ENCODE measurements at regions not wholly inside any gene's neighbourhood (a gene's known extent, or its start where the extent isn't known, plus 50 kb on each side); places are given as distances from the start of the nearest gene placed in this dataset.

GRCh38 chr11:29312812-29313211, 704.0 kb downstream of the KCNA4 start:
- Mint-ChIP-seq H3K9me3 (peaks cover 7 to 35% (median 10%) of the 10 kb centered on the region in 6 donors), H3K4me3 (no peak overlapping the region), H3K27me3 (ENCODE audit: low read depth in 3 of 3) (no peaks in the 10 kb centered on the region), H3K27ac (no peak overlapping the region), H3K4me1 (no peaks in the 10 kb centered on the region), H3K36me3 (no peaks in the 10 kb centered on the region)
- no peak for DNase-seq

DNA sequence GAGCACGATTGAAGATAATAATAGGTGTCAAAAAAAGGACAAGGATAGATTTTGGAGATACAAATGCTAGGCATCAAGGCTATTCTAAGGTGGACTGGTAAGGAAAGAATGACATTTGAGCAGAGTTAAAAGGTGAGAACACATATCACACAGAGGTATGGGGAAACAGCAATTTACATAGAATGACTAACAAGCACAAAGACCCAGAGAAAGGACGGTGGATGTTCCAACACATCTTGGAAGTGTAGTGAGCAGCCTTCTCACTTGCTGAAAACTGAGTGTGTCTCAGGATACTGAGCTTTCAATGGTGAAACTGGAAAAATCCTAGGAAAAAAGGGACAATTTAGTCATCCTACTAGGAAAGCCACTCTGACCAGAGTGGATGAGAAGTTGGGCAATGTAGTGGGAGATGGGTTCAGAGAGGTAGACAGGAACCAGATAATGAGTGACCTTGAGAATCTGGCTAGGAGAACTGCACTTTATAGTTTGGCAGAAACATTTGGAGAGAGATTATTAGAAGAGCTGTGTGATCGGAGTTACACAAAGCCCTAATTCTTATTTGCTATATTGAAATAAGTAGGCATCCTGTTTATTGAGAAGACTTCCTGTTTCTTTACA, 706.0 kb downstream of the KCNA4 start:
- Mint-ChIP-seq H3K27ac (no peak overlapping the region), H3K27me3 (ENCODE audit: low read depth in 3 of 3) (no peaks in the 10 kb centered on the region), H3K36me3 (no peaks in the 10 kb centered on the region), H3K4me1 (no peaks in the 10 kb centered on the region), H3K9me3 (peaks cover 7 to 35% (median 12%) of the 10 kb centered on the region in 6 donors), H3K4me3 (no peak overlapping the region)
- DNase-seq, result no peak

DNA sequence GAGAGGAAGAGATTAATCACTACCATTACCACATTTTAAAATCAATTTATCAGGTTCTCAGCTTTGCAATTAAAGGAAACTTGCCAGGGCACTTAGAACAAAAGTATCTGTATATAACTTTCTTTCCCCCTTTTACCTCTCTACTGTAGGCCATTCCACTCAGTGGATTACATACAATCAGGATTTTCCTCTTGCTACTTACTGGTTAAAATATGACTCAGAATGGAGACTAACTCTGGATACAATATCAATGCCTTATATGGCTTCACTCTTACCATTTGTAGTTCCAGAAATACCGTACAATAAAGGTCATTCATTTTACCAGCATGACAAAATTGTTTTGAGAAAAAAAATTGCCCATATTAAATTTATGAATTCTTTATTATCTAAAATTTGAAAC, 706.8 kb downstream of the KCNA4 start:
- no peak overlapping the region for H3K4me3 Mint-ChIP-seq

DNA sequence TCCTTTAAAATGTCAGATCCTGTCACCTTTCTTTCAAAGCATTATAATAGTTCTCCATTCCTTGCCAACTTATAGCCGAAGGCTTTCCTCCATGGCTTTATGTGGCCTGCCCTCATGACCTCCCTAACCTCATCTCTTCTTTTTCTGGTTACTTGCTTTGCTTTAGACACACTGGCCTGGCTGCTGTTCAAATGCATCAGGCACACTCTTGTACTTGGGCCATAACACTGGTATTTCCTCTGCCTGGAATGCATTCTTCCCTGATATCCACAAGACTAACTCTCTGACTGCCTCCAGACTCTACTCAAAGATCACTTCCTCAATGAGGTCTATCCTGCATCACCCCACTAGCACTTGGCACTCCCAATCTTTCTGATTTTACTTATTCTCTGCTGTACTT, 710.3 kb downstream of the KCNA4 start:
- Mint-ChIP-seq H3K27ac (no peak overlapping the region), H3K36me3 (no peaks in the 10 kb centered on the region), H3K4me1 (no peaks in the 10 kb centered on the region), H3K27me3 (ENCODE audit: low read depth in 3 of 3) (no peaks in the 10 kb centered on the region), H3K9me3 (peaks cover 5 to 35% (median 20%) of the 10 kb centered on the region in 6 donors), H3K4me3 (no peak overlapping the region)
- no peak for DNase-seq

More for the DNA sequence above, 706.8 kb downstream of the KCNA4 start:
- no peak overlapping the region for H3K27ac Mint-ChIP-seq
- H3K4me1 Mint-ChIP-seq, result no peaks in the 10 kb centered on the region
- no peak for DNase-seq
- no peaks in the 10 kb centered on the region for H3K36me3 Mint-ChIP-seq
- peaks cover 6 to 34% (median 14%) of the 10 kb centered on the region in 6 donors for H3K9me3 Mint-ChIP-seq
- no peaks in the 10 kb centered on the region for H3K27me3 Mint-ChIP-seq (ENCODE audit: low read depth in 3 of 3)

- Mint-ChIP-seq H3K4me3 (no peak overlapping the region), H3K27ac (no peak overlapping the region), H3K9me3 (peaks cover 5 to 31% (median 18%) of the 10 kb centered on the region in 6 donors), H3K36me3 (no peaks in the 10 kb centered on the region), H3K4me1 (no peaks in the 10 kb centered on the region), H3K27me3 (ENCODE audit: low read depth in 3 of 3) (no peaks in the 10 kb centered on the region)
- DNase-seq, result no peak
These were observed 711.2 kb downstream of the KCNA4 start for GRCh38 chr11:29305456-29306232.

DNA sequence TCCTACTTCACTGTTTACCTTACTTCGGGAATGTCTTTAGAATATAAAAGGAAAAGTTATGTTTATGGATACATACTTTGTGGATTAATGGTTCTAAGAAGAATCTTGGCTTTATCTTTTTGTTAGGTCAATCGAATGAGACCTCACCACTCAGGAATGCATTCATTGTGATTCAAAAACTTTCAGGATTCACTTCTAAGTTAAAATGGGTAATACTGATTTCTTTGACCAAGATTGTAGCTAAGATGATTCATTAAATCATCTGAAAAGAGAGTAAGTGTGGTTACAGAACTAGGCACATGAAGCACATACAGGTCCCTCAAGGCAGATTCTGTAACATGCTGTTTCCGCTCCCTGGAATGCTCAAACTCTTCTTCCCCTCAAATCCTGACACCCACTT, 716.4 kb downstream of the KCNA4 start:
- H3K9me3 Mint-ChIP-seq, result peaks cover 3 to 45% (median 19%) of the 10 kb centered on the region in 6 donors
- H3K36me3 Mint-ChIP-seq, result no peaks in the 10 kb centered on the region
- no peaks in the 10 kb centered on the region for H3K27me3 Mint-ChIP-seq (ENCODE audit: low read depth in 3 of 3)
- no peaks in the 10 kb centered on the region for H3K4me1 Mint-ChIP-seq
- H3K27ac Mint-ChIP-seq, result no peak overlapping the region
- no peak for DNase-seq
- H3K4me3 Mint-ChIP-seq, result no peak overlapping the region

DNA sequence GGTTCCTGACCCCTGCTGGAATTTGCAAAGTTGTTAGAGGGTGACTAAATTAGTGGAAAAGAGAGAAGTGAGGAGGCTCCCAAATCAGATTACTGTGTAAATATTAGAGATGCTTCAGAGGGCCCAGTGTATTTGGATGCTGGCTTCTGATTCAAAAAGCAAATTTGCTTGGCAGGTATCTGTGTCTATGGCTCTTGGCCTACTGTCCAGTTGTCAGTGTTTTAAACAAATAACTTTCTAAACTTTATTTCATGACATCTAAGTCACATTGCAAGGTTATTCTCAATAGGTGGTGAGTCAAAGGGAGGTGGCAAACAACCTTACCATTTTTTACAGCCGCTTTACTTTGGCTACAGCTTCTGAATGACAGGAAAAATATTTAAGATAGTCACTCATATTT, 720.1 kb downstream of the KCNA4 start:
- no peaks in the 10 kb centered on the region for H3K27me3 Mint-ChIP-seq (ENCODE audit: low read depth in 3 of 3)
- no peaks in the 10 kb centered on the region for H3K36me3 Mint-ChIP-seq
- H3K4me3 Mint-ChIP-seq, result no peak overlapping the region
- no peaks in the 10 kb centered on the region for H3K4me1 Mint-ChIP-seq
- peaks cover 3 to 37% (median 16%) of the 10 kb centered on the region in 6 donors for H3K9me3 Mint-ChIP-seq
- DNase-seq, result no peak
- H3K27ac Mint-ChIP-seq, result no peak overlapping the region

GRCh38 chr11:29293825-29294224, 723.0 kb downstream of the KCNA4 start:
- no peaks in the 10 kb centered on the region for H3K27me3 Mint-ChIP-seq (ENCODE audit: low read depth in 3 of 3)
- no peak overlapping the region for H3K27ac Mint-ChIP-seq
- peaks cover 6 to 53% (median 19%) of the 10 kb centered on the region in 6 donors for H3K9me3 Mint-ChIP-seq
- no peak overlapping the region for H3K4me3 Mint-ChIP-seq
- no peaks in the 10 kb centered on the region for H3K36me3 Mint-ChIP-seq
- H3K4me1 Mint-ChIP-seq, result no peaks in the 10 kb centered on the region
- no peak for DNase-seq

- Mint-ChIP-seq H3K4me1 (no peaks in the 10 kb centered on the region), H3K4me3 (no peak overlapping the region), H3K36me3 (no peaks in the 10 kb centered on the region), H3K27me3 (ENCODE audit: low read depth in 3 of 3) (peaks cover 0 to 2% (median 1%) of the 10 kb centered on the region in 3 donors), H3K27ac (no peak overlapping the region), H3K9me3 (peaks cover 2 to 24% (median 8%) of the 10 kb centered on the region in 6 donors)
- DNase-seq, result no peak
These were observed 734.7 kb downstream of the KCNA4 start for GRCh38 chr11:29282088-29282487.

GRCh38 chr11:29281271-29281777, 735.5 kb downstream of the KCNA4 start:
- no peak overlapping the region for H3K4me3 Mint-ChIP-seq
- peaks cover 0 to 2% (median 1%) of the 10 kb centered on the region in 3 donors for H3K27me3 Mint-ChIP-seq (ENCODE audit: low read depth in 3 of 3)
- H3K9me3 Mint-ChIP-seq, result peaks cover 2 to 27% (median 8%) of the 10 kb centered on the region in 6 donors
- no peak for DNase-seq
- no peaks in the 10 kb centered on the region for H3K4me1 Mint-ChIP-seq
- no peaks in the 10 kb centered on the region for H3K36me3 Mint-ChIP-seq
- no peak overlapping the region for H3K27ac Mint-ChIP-seq

DNA sequence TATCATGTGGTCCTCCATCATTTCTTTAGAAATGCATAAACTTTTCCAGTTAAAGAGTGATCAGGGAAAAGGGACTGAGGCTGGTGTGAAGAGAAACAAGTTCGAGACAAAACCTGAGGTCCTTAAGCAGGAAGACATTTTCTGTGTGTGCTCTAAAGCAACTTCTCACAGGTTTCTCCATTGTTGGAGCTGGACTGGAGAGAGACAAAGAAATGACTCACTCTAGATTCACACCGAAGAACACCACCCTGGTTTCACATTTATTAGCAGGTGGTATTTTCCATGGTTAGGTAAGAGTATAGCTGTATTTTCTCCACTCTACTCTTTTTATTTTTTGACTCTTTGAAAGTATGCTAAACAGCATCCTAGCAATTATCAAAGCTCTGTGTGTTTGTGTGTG, 736.4 kb downstream of the KCNA4 start:
- Mint-ChIP-seq H3K4me3 (no peak overlapping the region), H3K27me3 (ENCODE audit: low read depth in 3 of 3) (peaks cover 0 to 2% (median 1%) of the 10 kb centered on the region in 3 donors), H3K4me1 (no peaks in the 10 kb centered on the region), H3K9me3 (peaks cover 4 to 34% (median 11%) of the 10 kb centered on the region in 6 donors), H3K36me3 (no peaks in the 10 kb centered on the region), H3K27ac (no peak overlapping the region)
- DNase-seq, result no peak

DNA sequence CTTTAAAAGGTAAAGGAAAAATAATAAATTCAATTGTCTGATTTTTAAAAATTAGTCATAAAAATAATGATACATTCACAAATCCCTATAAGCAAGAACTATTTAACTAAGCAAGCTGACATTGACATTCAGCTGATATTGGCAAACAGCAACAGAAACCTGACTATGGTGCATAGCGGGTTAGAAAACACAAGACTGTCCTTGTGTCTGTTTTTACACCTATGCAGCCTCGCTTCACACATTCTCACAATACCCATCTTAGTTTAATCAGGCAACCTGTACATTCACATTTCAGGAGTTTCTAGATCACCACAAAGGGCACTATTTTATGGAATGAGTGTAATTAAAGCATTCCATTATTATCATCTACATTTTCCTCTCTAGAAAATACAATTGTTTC, 737.1 kb downstream of the KCNA4 start:
- DNase-seq, result no peak
- no peaks in the 10 kb centered on the region for H3K36me3 Mint-ChIP-seq
- peaks cover 4 to 36% (median 14%) of the 10 kb centered on the region in 6 donors for H3K9me3 Mint-ChIP-seq
- H3K27me3 Mint-ChIP-seq (ENCODE audit: low read depth in 3 of 3), result peaks cover 0 to 2% (median 1%) of the 10 kb centered on the region in 3 donors
- H3K4me3 Mint-ChIP-seq, result no peak overlapping the region
- no peak overlapping the region for H3K27ac Mint-ChIP-seq
- H3K4me1 Mint-ChIP-seq, result no peaks in the 10 kb centered on the region

DNA sequence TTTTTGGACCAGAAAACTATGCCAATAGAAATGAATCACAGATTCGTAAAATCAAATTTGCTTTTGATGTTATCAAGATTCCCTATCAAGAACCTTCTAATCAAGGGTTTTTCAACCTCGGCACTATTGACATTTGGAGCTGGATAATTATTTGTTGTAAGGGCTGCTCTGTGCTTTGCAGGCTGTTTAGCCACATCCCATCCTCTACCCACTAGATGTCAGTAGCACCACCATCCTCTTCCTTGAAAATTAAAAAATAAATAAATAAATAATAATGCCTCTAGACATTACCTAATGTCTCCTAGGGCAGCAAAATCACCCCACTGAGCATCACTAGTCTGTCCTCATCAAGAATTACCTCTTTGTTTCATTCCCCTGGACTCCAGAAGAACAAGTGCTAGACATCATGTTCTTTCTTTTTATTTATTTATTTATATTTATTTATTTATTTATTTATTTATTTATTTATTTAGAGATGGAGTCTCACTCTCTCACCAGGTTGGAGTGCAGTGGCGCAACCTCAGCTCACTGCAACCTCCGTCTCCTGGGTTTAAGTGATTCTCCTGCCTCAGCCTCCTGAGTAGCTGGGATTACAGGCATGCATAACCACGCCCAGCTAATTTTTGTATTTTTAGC, 744.7 kb downstream of the KCNA4 start:
- no peak overlapping the region for H3K27ac Mint-ChIP-seq
- no peaks in the 10 kb centered on the region for H3K36me3 Mint-ChIP-seq
- peaks cover 2 to 20% (median 9%) of the 10 kb centered on the region in 6 donors for H3K9me3 Mint-ChIP-seq
- H3K4me1 Mint-ChIP-seq, result no peaks in the 10 kb centered on the region
- DNase-seq, result no peak
- H3K27me3 Mint-ChIP-seq (ENCODE audit: low read depth in 3 of 3), result no peaks in the 10 kb centered on the region
- H3K4me3 Mint-ChIP-seq, result no peak overlapping the region

GRCh38 chr11:29271616-29272015, 745.2 kb downstream of the KCNA4 start:
- H3K4me1 Mint-ChIP-seq, result no peaks in the 10 kb centered on the region
- H3K9me3 Mint-ChIP-seq, result peaks cover 2 to 18% (median 9%) of the 10 kb centered on the region in 6 donors
- no peak for DNase-seq
- no peak overlapping the region for H3K27ac Mint-ChIP-seq
- H3K4me3 Mint-ChIP-seq, result no peak overlapping the region
- H3K36me3 Mint-ChIP-seq, result no peaks in the 10 kb centered on the region
- no peaks in the 10 kb centered on the region for H3K27me3 Mint-ChIP-seq (ENCODE audit: low read depth in 3 of 3)
